GM23338 (cell line): ENCODE measurements at regions not wholly inside any gene's neighbourhood (a gene's known extent, or its start where the extent isn't known, plus 50 kb on each side); places are given as distances from the start of the nearest gene placed in this dataset.

Source experiments
- ATAC-seq: fragments of 200-7000 bp; cut with Tn5 transposase; 3 replicates; pipeline ENCODE4 v1.9.1; 2020
- DNase-seq: peaks from one replicate; pipeline ENCODE4 v3.0.0-alpha.2; 2015; ENCODE audit warnings: low spot score
- H2AFZ ChIP-seq: fragments of 200-600 bp; sonication (generic); 2 replicates; pipeline ENCODE4 v1.8.0; 2016; ENCODE audit warnings: antibody characterized with exemption, mild to moderate bottlenecking, moderate library complexity
- H3F3A ChIP-seq: fragments of 200-600 bp; sonication (generic); replicated peaks from 2 replicates; pipeline ENCODE4 v1.8.0; 2017; ENCODE audit warnings: antibody characterized with exemption, mixed run types, low read depth
- H3K27ac ChIP-seq: fragments of 200-600 bp; sonication (generic); 2 replicates; pipeline ENCODE4 v1.6.1; 2016; ENCODE audit warnings: low read depth
- H3K27me3 ChIP-seq: fragments of 200-600 bp; sonication (generic); 2 replicates; pipeline ENCODE4 v1.8.0; 2016; ENCODE audit warnings: mild to moderate bottlenecking, mixed run types, moderate library complexity; ENCODE audit not compliant: insufficient read depth
- H3K36me3 ChIP-seq: fragments of 200-600 bp; sonication (generic); 2 replicates; pipeline ENCODE4 v1.8.0; 2016; ENCODE audit warnings: mild to moderate bottlenecking; ENCODE audit not compliant: insufficient read depth
- H3K4me1 ChIP-seq: fragments of 200-600 bp; sonication (generic); 2 replicates; pipeline ENCODE4 v1.8.0; 2016; ENCODE audit warnings: mild to moderate bottlenecking, moderate library complexity; ENCODE audit not compliant: insufficient read depth
- H3K4me2 ChIP-seq: fragments of 200-600 bp; sonication (generic); 2 replicates; pipeline ENCODE4 v1.7.1; 2017; ENCODE audit warnings: mixed run types
- H3K4me3 ChIP-seq: fragments of 200-600 bp; sonication (generic); 2 replicates; pipeline ENCODE4 v1.6.1; 2016; ENCODE audit warnings: mixed run types
- H3K79me2 ChIP-seq: fragments of 200-600 bp; sonication (generic); replicated peaks from 2 replicates; pipeline ENCODE4 v1.8.0; 2017; ENCODE audit warnings: mild to moderate bottlenecking; ENCODE audit not compliant: insufficient read depth
- H3K9me2 ChIP-seq: fragments of 200-600 bp; sonication (generic); 2 replicates; pipeline ENCODE4 v1.8.0; 2017; ENCODE audit not compliant: insufficient read depth
- H4K20me1 ChIP-seq: fragments of 200-600 bp; sonication (generic); replicated peaks from 2 replicates; pipeline ENCODE4 v1.8.0; 2017; ENCODE audit warnings: mild to moderate bottlenecking; ENCODE audit not compliant: insufficient read depth
- H3K27ac Mint-ChIP-seq: 2 replicates; pipeline ENCODE4 v1.8.0; 2020; ENCODE audit warnings: inconsistent platforms, mild to moderate bottlenecking, moderate library complexity, mixed read lengths
- H3K27me3 Mint-ChIP-seq: 3 replicates; pipeline ENCODE4 v1.8.0; 2022; ENCODE audit warnings: low read depth, mild to moderate bottlenecking, moderate library complexity, mixed read lengths, inconsistent platforms; ENCODE audit not compliant: insufficient read depth, poor library complexity
- H3K36me3 Mint-ChIP-seq: 3 replicates; pipeline ENCODE4 v1.8.0; 2021; ENCODE audit warnings: low read depth, mild to moderate bottlenecking, inconsistent platforms, moderate library complexity, mixed read lengths
- H3K4me1 Mint-ChIP-seq: 3 replicates; pipeline ENCODE4 v1.8.0; 2020; ENCODE audit warnings: mild to moderate bottlenecking, inconsistent platforms, mixed read lengths
- H3K4me3 Mint-ChIP-seq: 3 replicates; pipeline ENCODE4 v1.8.0; 2021; ENCODE audit warnings: moderate library complexity, mild to moderate bottlenecking, inconsistent platforms, mixed read lengths
- H3K9me3 Mint-ChIP-seq: 3 replicates; pipeline ENCODE4 v1.8.0; 2020; ENCODE audit warnings: moderate library complexity, mild to moderate bottlenecking, inconsistent platforms, mixed read lengths
- CTCF ChIP-seq, 2 experiments: fragments of 200-600 bp in 1 of 2; sonication (generic) in 1 of 2; conservative IDR thresholded peaks; 2 replicates each; pipeline versions ENCODE4 v1.5.1 to v1.6.1; 2016 to 2017; ENCODE audit warnings: antibody characterized with exemption in 2 of 2, low read depth in 2 of 2, mild to moderate bottlenecking in 2 of 2, moderate library complexity in 1 of 2
- EZH2 ChIP-seq: fragments of 200-600 bp; sonication (generic); IDR thresholded peaks from one replicate; pipeline ENCODE4 v1.8.0; 2017; ENCODE audit warnings: antibody characterized with exemption, mild to moderate bottlenecking, low read depth; ENCODE audit not compliant: unreplicated experiment
- EZH2phosphoT487 ChIP-seq: fragments of 200-600 bp; sonication (generic); IDR thresholded peaks from one replicate; pipeline ENCODE4 v1.8.1; 2018; ENCODE audit warnings: antibody characterized with exemption; ENCODE audit not compliant: unreplicated experiment
- ZNF114 ChIP-seq: fragments of 250-450 bp; sonication (Bioruptor Pico); IDR thresholded peaks from 2 replicates; pipeline ENCODE4 v1.5.0; 2020; ENCODE audit warnings: mild to moderate bottlenecking, moderate library complexity
- ZNF331 ChIP-seq: fragments of 250-450 bp; sonication (Bioruptor Pico); IDR thresholded peaks from 2 replicates; pipeline ENCODE4 v1.5.0; 2020; ENCODE audit warnings: low read depth, mild to moderate bottlenecking, moderate library complexity
- TF ChIP-seq, protein P1 (sequence below): fragments of 250-450 bp; sonication (Bioruptor Pico); IDR thresholded peaks from 2 replicates; pipeline ENCODE4 v1.5.0; 2020; ENCODE audit warnings: mild to moderate bottlenecking, moderate library complexity

- TF ChIP-seq, protein P1, sequence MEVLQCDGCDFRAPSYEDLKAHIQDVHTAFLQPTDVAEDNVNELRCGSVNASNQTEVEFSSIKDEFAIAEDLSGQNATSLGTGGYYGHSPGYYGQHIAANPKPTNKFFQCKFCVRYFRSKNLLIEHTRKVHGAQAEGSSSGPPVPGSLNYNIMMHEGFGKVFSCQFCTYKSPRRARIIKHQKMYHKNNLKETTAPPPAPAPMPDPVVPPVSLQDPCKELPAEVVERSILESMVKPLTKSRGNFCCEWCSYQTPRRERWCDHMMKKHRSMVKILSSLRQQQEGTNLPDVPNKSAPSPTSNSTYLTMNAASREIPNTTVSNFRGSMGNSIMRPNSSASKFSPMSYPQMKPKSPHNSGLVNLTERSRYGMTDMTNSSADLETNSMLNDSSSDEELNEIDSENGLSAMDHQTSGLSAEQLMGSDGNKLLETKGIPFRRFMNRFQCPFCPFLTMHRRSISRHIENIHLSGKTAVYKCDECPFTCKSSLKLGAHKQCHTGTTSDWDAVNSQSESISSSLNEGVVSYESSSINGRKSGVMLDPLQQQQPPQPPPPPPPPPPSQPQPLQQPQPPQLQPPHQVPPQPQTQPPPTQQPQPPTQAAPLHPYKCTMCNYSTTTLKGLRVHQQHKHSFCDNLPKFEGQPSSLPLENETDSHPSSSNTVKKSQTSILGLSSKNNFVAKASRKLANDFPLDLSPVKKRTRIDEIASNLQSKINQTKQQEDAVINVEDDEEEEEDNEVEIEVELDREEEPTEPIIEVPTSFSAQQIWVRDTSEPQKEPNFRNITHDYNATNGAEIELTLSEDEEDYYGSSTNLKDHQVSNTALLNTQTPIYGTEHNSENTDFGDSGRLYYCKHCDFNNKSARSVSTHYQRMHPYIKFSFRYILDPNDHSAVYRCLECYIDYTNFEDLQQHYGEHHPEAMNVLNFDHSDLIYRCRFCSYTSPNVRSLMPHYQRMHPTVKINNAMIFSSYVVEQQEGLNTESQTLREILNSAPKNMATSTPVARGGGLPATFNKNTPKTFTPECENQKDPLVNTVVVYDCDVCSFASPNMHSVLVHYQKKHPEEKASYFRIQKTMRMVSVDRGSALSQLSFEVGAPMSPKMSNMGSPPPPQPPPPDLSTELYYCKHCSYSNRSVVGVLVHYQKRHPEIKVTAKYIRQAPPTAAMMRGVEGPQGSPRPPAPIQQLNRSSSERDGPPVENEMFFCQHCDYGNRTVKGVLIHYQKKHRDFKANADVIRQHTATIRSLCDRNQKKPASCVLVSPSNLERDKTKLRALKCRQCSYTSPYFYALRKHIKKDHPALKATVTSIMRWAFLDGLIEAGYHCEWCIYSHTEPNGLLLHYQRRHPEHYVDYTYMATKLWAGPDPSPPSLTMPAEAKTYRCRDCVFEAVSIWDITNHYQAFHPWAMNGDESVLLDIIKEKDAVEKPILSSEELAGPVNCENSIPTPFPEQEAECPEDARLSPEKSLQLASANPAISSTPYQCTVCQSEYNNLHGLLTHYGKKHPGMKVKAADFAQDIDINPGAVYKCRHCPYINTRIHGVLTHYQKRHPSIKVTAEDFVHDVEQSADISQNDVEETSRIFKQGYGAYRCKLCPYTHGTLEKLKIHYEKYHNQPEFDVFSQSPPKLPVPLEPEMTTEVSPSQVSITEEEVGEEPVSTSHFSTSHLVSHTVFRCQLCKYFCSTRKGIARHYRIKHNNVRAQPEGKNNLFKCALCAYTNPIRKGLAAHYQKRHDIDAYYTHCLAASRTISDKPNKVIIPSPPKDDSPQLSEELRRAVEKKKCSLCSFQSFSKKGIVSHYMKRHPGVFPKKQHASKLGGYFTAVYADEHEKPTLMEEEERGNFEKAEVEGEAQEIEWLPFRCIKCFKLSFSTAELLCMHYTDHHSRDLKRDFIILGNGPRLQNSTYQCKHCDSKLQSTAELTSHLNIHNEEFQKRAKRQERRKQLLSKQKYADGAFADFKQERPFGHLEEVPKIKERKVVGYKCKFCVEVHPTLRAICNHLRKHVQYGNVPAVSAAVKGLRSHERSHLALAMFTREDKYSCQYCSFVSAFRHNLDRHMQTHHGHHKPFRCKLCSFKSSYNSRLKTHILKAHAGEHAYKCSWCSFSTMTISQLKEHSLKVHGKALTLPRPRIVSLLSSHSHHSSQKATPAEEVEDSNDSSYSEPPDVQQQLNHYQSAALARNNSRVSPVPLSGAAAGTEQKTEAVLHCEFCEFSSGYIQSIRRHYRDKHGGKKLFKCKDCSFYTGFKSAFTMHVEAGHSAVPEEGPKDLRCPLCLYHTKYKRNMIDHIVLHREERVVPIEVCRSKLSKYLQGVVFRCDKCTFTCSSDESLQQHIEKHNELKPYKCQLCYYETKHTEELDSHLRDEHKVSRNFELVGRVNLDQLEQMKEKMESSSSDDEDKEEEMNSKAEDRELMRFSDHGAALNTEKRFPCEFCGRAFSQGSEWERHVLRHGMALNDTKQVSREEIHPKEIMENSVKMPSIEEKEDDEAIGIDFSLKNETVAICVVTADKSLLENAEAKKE: no peak
- no peak for TF ChIP-seq EZH2
- no peak for TF ChIP-seq ZNF331
- no peak for TF ChIP-seq CTCF (conservative IDR thresholded peaks at IDR 0.05; ENCODE audit: low read depth in 2 of 2)
- no peak for TF ChIP-seq ZNF114 (CRISPR knock-in tag)
Measured at GRCh38 chr11:29352273-29352795, 664.5 kb downstream of the KCNA4 start (continued).

- no peak overlapping the region for H3K27ac Mint-ChIP-seq
- H3K9me2 ChIP-seq: no peaks in the 10 kb centered on the region
- no peak overlapping the region for H3K27ac ChIP-seq
- no peaks in the 10 kb centered on the region for H4K20me1 ChIP-seq
- H3K4me3 Mint-ChIP-seq: no peak overlapping the region
- H3K27me3 Mint-ChIP-seq: no peaks in the 10 kb centered on the region
- H3K4me3 ChIP-seq: no peak overlapping the region
- H3K36me3 Mint-ChIP-seq: no peaks in the 10 kb centered on the region
- ATAC-seq: no peak
- H3K4me2 ChIP-seq: no peak overlapping the region
- no peak overlapping the region for H2AFZ ChIP-seq
- no peaks in the 10 kb centered on the region for H3F3A ChIP-seq
- no peak for TF ChIP-seq EZH2phosphoT487
- peaks cover 31% of the 10 kb centered on the region for H3K4me1 Mint-ChIP-seq
- peaks cover 5% of the 10 kb centered on the region; the same call in 2 of the 3 replicates for H3K9me3 Mint-ChIP-seq
- no peak for DNase-seq
- H3K36me3 ChIP-seq: no peaks in the 10 kb centered on the region
- peaks cover 30% of the 10 kb centered on the region for H3K4me1 ChIP-seq
- no peaks in the 10 kb centered on the region for H3K27me3 ChIP-seq
- H3K79me2 ChIP-seq: no peaks in the 10 kb centered on the region
Measured at GRCh38 chr11:29351301-29351873, 665.4 kb downstream of the KCNA4 start.
